Ovary (tissue), 3 donors: ENCODE measurements at regions not wholly inside any gene's neighbourhood (a gene's known extent, or its start where the extent isn't known, plus 50 kb on each side); places are given as distances from the start of the nearest gene placed in this dataset.

Source experiments
- CTCF ChIP-seq, 3 donors: fragments of 450-650 bp in 2 of 3; fragments of 200-600 bp in 1 of 3; IDR thresholded peaks; one replicate each; pipeline versions ENCODE4 v1.5.1 to v1.8.0; 2016 to 2022; ENCODE audit warnings: antibody characterized with exemption in 3 of 3, mild to moderate bottlenecking in 1 of 3
- EP300 ChIP-seq: sonication (generic); formaldehyde crosslinking; IDR thresholded peaks from one replicate; pipeline ENCODE4 v1.6.1; 2017; ENCODE audit warnings: antibody characterized with exemption
- POLR2A ChIP-seq: fragments of 450-650 bp; IDR thresholded peaks from one replicate; pipeline ENCODE4 v1.6.1; 2017; ENCODE audit warnings: antibody characterized with exemption, mild to moderate bottlenecking, moderate library complexity
- donor health status: DM: no; HTN: no; CAD: no.

GRCh38 chr1:4140821-4141220 is 240.7 kb upstream of the C1orf174 start:
- TF ChIP-seq CTCF (IDR thresholded peaks at IDR 0.05) (no peak), POLR2A (no peak), EP300 (no peak)
